DOHH2 (cell line): ENCODE measurements at regions not wholly inside any gene's neighbourhood (a gene's known extent, or its start where the extent isn't known, plus 50 kb on each side); places are given as distances from the start of the nearest gene placed in this dataset.

Experiments used
- H3F3A ChIP-seq: fragments of 200-600 bp; sonication (generic), shearing (Covaris generic); 2 replicates; pipeline ENCODE4 v1.6.0; 2016; ENCODE audit warnings: antibody characterized with exemption, mild to moderate bottlenecking; ENCODE audit not compliant: control insufficient read depth, insufficient read depth
- H3K27ac ChIP-seq: fragments of 200-600 bp; sonication (generic); 2 replicates; pipeline ENCODE4 v1.5.1; 2014; ENCODE audit warnings: low read depth, mild to moderate bottlenecking, low read length, moderate library complexity
- H3K27me3 ChIP-seq: fragments of 200-600 bp; sonication (generic); 2 replicates; pipeline ENCODE4 v1.6.1; 2014; ENCODE audit warnings: mild to moderate bottlenecking, low read length, mixed read lengths; ENCODE audit not compliant: control insufficient read depth
- H3K36me3 ChIP-seq: fragments of 200-600 bp; sonication (generic); 2 replicates; pipeline ENCODE4 v1.6.1; 2014; ENCODE audit warnings: mild to moderate bottlenecking, low read length, moderate library complexity, mixed read lengths; ENCODE audit not compliant: control insufficient read depth
- H3K4me1 ChIP-seq: fragments of 200-600 bp; sonication (generic); 2 replicates; pipeline ENCODE4 v1.6.1; 2014; ENCODE audit warnings: mild to moderate bottlenecking, low read length, mixed read lengths; ENCODE audit not compliant: control insufficient read depth
- H3K4me2 ChIP-seq: fragments of 200-600 bp; sonication (generic); 2 replicates; pipeline ENCODE4 v1.6.0; 2014; ENCODE audit warnings: mild to moderate bottlenecking, low read length, moderate library complexity
- H3K4me3 ChIP-seq: fragments of 200-600 bp; sonication (generic); 2 replicates; pipeline ENCODE4 v1.5.1; 2014; ENCODE audit warnings: mild to moderate bottlenecking, low read length, mixed read lengths
- H3K79me2 ChIP-seq: fragments of 200-600 bp; sonication (generic); 2 replicates; pipeline ENCODE4 v1.6.1; 2014; ENCODE audit warnings: mild to moderate bottlenecking, low read length, mixed read lengths; ENCODE audit not compliant: control insufficient read depth
- H3K9me2 ChIP-seq: fragments of 200-600 bp; sonication (generic); replicated peaks from 2 replicates; pipeline ENCODE4 v1.6.1; 2014; ENCODE audit warnings: mild to moderate bottlenecking, low read length, mixed read lengths; ENCODE audit not compliant: control insufficient read depth
- H3K9me3 ChIP-seq: fragments of 200-600 bp; sonication (generic); 2 replicates; pipeline ENCODE4 v1.6.1; 2014; ENCODE audit warnings: antibody characterized with exemption, low read length, mixed read lengths; ENCODE audit not compliant: control insufficient read depth, insufficient read depth
- H4K20me1 ChIP-seq: fragments of 200-600 bp; sonication (generic); 2 replicates; pipeline ENCODE4 v1.6.0; 2014; ENCODE audit warnings: low read depth, mild to moderate bottlenecking, antibody characterized with exemption, low read length, moderate library complexity; ENCODE audit not compliant: control insufficient read depth, insufficient read depth
- EZH2phosphoT487 ChIP-seq: fragments of 200-600 bp; sonication (generic); IDR thresholded peaks from 2 replicates; pipeline ENCODE4 v1.6.1; 2017; ENCODE audit warnings: borderline replicate concordance, mild to moderate bottlenecking, antibody characterized with exemption, low read length, moderate library complexity, mixed read lengths
- TF ChIP-seq, protein P1 (sequence below): fragments of 200-600 bp; sonication (generic); IDR thresholded peaks from one replicate; pipeline ENCODE4 v1.5.1; 2014; ENCODE audit warnings: antibody characterized with exemption, mild to moderate bottlenecking, low read depth, low read length; ENCODE audit not compliant: poor library complexity, severe bottlenecking

DNA sequence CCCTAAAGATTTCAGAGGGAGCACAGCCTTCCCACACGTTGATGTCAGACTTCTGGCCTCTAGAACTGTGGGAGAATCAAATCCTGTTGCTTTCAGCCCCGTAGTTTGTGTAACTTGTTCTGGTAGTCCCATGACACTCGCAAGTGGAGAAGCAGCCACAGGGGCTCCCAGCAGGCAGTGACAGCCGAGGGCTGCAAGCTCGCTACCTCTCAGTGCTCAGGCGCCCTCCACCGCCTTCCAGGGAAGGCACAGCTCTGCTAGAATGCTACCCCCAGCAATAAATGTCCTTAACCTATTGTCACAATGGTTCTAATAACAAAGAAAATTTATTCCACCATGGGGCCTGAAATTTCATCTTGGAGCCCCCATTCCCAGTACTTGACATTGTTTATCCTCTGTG lies 143.1 kb upstream of the ZNF236 start:
- Histone ChIP-seq H3K9me2 (no peaks in the 10 kb centered on the region), H3F3A (no peaks in the 10 kb centered on the region), H3K4me2 (no peak overlapping the region), H4K20me1 (no peaks in the 10 kb centered on the region), H3K27me3 (no peaks in the 10 kb centered on the region; the same call in 1 of the 2 replicates), H3K4me1 (no peaks in the 10 kb centered on the region), H3K36me3 (no peaks in the 10 kb centered on the region), H3K4me3 (no peak overlapping the region), H3K27ac (no peak overlapping the region), H3K79me2 (no peaks in the 10 kb centered on the region), H3K9me3 (no peaks in the 10 kb centered on the region)
- TF ChIP-seq EZH2phosphoT487 = no peak
- TF ChIP-seq, protein P1, sequence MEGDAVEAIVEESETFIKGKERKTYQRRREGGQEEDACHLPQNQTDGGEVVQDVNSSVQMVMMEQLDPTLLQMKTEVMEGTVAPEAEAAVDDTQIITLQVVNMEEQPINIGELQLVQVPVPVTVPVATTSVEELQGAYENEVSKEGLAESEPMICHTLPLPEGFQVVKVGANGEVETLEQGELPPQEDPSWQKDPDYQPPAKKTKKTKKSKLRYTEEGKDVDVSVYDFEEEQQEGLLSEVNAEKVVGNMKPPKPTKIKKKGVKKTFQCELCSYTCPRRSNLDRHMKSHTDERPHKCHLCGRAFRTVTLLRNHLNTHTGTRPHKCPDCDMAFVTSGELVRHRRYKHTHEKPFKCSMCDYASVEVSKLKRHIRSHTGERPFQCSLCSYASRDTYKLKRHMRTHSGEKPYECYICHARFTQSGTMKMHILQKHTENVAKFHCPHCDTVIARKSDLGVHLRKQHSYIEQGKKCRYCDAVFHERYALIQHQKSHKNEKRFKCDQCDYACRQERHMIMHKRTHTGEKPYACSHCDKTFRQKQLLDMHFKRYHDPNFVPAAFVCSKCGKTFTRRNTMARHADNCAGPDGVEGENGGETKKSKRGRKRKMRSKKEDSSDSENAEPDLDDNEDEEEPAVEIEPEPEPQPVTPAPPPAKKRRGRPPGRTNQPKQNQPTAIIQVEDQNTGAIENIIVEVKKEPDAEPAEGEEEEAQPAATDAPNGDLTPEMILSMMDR = no peak

- H3K4me3 ChIP-seq = no peak overlapping the region
- H3K4me1 ChIP-seq = no peaks in the 10 kb centered on the region
- no peaks in the 10 kb centered on the region for H3F3A ChIP-seq
- H3K79me2 ChIP-seq = no peaks in the 10 kb centered on the region
- TF ChIP-seq, protein P1 = no peak
- TF ChIP-seq EZH2phosphoT487 = no peak
- H3K4me2 ChIP-seq = no peak overlapping the region
- H3K9me3 ChIP-seq = no peaks in the 10 kb centered on the region
- H3K36me3 ChIP-seq = no peaks in the 10 kb centered on the region
- H3K27me3 ChIP-seq = no peaks in the 10 kb centered on the region; the same call in 1 of the 2 replicates
- H4K20me1 ChIP-seq = no peaks in the 10 kb centered on the region
- H3K9me2 ChIP-seq = no peaks in the 10 kb centered on the region
- no peak overlapping the region for H3K27ac ChIP-seq
These were observed 144.1 kb upstream of the ZNF236 start for GRCh38 chr18:76678248-76678647.

- no peaks in the 10 kb centered on the region for H4K20me1 ChIP-seq
- H3K4me2 ChIP-seq = no peak overlapping the region
- H3K36me3 ChIP-seq = no peaks in the 10 kb centered on the region
- H3F3A ChIP-seq = no peaks in the 10 kb centered on the region
- H3K9me3 ChIP-seq = no peaks in the 10 kb centered on the region
- no peaks in the 10 kb centered on the region for H3K79me2 ChIP-seq
- H3K4me3 ChIP-seq = no peak overlapping the region
- H3K27me3 ChIP-seq = no peaks in the 10 kb centered on the region; the same call in 1 of the 2 replicates
- H3K27ac ChIP-seq = no peak overlapping the region
- H3K9me2 ChIP-seq = no peaks in the 10 kb centered on the region
- TF ChIP-seq, protein P1 = no peak
- no peak for TF ChIP-seq EZH2phosphoT487
- no peaks in the 10 kb centered on the region for H3K4me1 ChIP-seq
These were observed 147.8 kb upstream of the ZNF236 start for GRCh38 chr18:76674596-76674995.
